Skeletal muscle tissue (tissue), 3 donors: ENCODE measurements at regions not wholly inside any gene's neighbourhood (a gene's known extent, or its start where the extent isn't known, plus 50 kb on each side); places are given as distances from the start of the nearest gene placed in this dataset.
A peak's percentile ranks its signal among the peaks of the same experiment; 100 is the strongest.

Source experiments
- H3K27ac ChIP-seq: one replicate; pipeline ENCODE4 v1.7.0; 2013; ENCODE audit warnings: mild to moderate bottlenecking, low read depth, low read length, inconsistent platforms
- H3K27me3 ChIP-seq, 3 donors: one replicate each; pipeline ENCODE4 v1.7.0; 2013; ENCODE audit warnings: low read length in 3 of 3; ENCODE audit not compliant: control insufficient read depth in 3 of 3, insufficient read depth in 3 of 3
- H3K36me3 ChIP-seq, 3 donors: one replicate each; pipeline ENCODE4 v1.7.0; 2013; ENCODE audit warnings: low read length in 3 of 3; ENCODE audit not compliant: control insufficient read depth in 3 of 3, insufficient read depth in 3 of 3
- H3K4me1 ChIP-seq, 3 donors: one replicate each; pipeline ENCODE4 v1.7.0; 2013; ENCODE audit warnings: low read length in 3 of 3, mild to moderate bottlenecking in 3 of 3; ENCODE audit not compliant: control insufficient read depth in 3 of 3, insufficient read depth in 3 of 3
- H3K4me3 ChIP-seq, 3 donors: one replicate each; pipeline ENCODE4 v1.7.0; 2013; ENCODE audit warnings: low read length in 3 of 3
- H3K9ac ChIP-seq, 3 donors: one replicate each; pipeline ENCODE4 v1.7.0; 2013; ENCODE audit warnings: low read length in 3 of 3, mild to moderate bottlenecking in 3 of 3, moderate library complexity in 2 of 3, low read depth in 1 of 3
- H3K9me3 ChIP-seq, 3 donors: one replicate each; pipeline ENCODE4 v1.7.0; 2013; ENCODE audit warnings: low read length in 3 of 3; ENCODE audit not compliant: control insufficient read depth in 3 of 3
- donor health status: Osteomylitis.

DNA sequence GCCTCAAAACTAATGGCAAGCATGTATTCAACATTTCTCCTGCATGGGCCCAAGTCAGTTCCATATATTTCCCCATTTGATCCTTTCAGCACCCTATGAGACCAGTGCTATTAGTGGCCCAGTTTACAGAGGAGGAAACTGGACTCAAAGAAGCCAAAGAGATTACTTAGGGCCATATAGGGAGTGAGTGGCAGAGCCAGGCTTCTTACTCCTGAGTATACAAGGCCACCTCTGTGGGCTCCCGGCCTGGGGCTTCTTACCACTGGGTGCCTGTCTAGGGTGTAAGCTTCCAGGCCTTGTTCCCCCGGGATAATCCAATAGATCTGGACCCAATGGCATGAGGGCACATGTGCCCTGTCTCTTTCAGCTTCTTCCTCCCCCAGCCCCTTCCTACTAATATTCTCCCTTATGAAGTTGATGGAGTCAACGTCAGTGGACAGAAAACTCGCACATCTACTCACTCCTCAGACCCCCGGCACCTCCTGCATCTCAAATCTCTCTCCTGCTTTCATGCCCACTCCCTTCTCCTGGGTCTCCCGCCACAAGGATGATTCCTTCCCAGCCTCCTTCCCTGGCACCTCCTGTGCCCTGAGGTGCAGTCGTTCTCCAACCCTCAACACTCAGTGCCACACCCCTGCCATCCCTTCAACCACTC lies 222.6 kb downstream of the ANAPC1 start:
- Histone ChIP-seq H3K4me1 (peaks cover 14 to 23% (median 19%) of the 10 kb centered on the region in 3 donors), H3K4me3 (no peak overlapping the region), H3K9ac (no peak overlapping the region), H3K27ac (peak overlapping the region; percentile 9), H3K9me3 (no peaks in the 10 kb centered on the region), H3K36me3 (no peaks in the 10 kb centered on the region), H3K27me3 (no peaks in the 10 kb centered on the region)

- H3K4me3 ChIP-seq: no peak overlapping the region
- no peaks in the 10 kb centered on the region for H3K9me3 ChIP-seq
- no peaks in the 10 kb centered on the region for H3K27me3 ChIP-seq
- peaks cover 14 to 23% (median 19%) of the 10 kb centered on the region in 3 donors for H3K4me1 ChIP-seq
- no peak overlapping the region for H3K9ac ChIP-seq
- H3K36me3 ChIP-seq: no peaks in the 10 kb centered on the region
- H3K27ac ChIP-seq: peak overlapping the region; percentile 9
Observed at GRCh38 chr2:111662039-111662770, 221.8 kb downstream of the ANAPC1 start.

DNA sequence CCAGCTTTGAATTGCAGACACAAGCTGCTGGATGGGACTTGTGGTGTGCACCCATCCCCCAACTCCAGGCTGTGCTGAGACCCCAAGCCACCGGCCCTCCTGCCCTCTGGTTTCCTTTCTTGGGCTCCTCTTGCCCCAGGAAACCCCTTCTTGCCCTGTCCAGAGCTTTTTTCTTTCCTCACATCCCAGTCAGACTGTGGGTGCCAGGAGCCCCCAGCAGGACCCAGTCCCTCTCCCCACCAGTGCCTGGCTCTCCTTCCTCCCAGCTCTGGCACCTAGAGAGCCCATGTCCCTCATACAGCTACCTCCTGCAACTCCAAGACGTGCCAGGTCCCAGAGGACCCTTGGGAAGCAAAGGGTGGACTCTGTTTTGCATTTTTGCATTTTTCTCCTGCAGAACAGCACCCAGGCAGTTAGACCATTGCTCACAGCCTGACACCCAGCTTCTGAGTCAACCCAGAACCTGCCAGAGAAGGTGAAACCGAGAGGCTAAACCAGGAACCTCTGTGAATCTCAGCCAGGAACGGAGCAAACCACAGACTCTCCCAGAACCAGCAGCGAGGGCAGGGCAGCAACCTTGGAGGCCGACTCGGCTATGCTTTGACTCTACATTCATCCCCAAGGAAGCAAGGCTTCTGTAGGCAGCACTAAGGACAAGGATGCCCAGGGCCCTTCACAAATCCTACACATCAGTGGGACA lies 221.1 kb downstream of the ANAPC1 start:
- Histone ChIP-seq H3K9me3 (no peaks in the 10 kb centered on the region), H3K9ac (no peak overlapping the region), H3K27me3 (no peaks in the 10 kb centered on the region), H3K27ac (no peak overlapping the region), H3K4me1 (peaks cover 14 to 23% (median 19%) of the 10 kb centered on the region in 3 donors), H3K36me3 (no peaks in the 10 kb centered on the region), H3K4me3 (no peak overlapping the region)

DNA sequence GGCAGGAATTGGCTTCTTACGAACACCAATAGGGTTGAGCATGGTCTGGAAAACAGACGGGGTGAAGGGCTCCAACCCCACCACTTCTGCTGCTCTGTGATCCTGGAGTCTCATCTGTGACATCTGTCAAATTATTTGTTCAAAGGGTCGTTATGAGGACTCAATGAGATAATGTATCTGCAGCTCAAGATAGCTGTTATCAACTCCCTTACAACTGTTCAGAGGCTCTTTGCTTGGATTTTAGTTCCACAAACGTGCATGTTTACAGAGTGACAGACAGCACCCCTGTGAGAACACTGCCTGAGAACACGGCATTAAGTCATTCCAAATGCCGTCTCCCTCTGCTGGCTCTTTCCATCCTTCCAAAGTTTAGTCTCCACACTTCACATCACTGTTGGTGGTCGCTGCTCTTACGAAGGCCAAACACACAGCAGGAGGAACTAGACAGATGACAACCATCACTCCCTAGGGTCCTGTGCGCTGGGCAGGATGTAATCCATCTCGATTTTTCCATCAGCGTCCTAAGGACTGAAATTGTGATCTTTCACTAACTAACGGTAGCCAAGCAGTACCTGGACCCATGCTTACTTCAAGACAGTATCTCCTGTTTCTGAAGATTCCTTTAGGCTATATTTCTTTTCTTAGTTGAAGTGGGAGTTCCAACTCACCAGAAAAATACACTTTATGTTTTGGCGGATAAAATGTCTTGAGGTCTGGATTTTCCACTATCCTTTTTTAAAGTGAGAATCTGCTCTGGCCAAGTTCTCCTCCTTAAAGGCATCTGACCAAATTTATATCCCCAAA lies 220.3 kb downstream of the ANAPC1 start:
- H3K4me1 ChIP-seq: peaks cover 14 to 23% (median 19%) of the 10 kb centered on the region in 3 donors
- H3K36me3 ChIP-seq: no peaks in the 10 kb centered on the region
- no peaks in the 10 kb centered on the region for H3K27me3 ChIP-seq
- H3K9me3 ChIP-seq: no peaks in the 10 kb centered on the region
- H3K4me3 ChIP-seq: no peak overlapping the region
- H3K27ac ChIP-seq: no peak overlapping the region
- H3K9ac ChIP-seq: no peak overlapping the region

DNA sequence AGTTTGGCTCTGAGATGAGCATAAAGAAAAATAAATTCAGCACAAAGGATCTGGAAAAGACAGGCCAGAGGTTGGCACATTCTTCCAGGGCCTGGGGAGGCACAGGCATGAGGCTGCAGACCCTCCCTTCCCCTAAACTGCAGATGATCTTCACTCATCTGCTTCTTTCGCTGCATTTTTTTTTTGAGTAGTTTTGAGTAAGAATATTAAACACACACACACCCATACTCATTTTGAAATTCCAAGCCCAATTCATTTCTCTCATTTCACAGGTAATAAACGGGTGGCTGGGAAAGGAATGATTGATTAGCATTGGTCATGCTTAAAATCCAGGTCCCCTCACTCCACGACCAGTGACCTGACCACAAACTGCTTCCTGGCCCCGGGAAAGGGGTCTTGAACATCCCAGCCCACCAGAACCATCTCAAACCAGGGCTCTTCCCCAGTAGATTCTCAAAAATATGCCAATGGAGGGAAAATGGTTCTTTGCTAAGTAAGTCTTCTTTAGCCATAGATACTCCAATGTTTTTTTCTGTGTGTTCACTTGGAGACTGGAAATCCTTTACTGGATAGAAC lies 219.6 kb downstream of the ANAPC1 start:
- Histone ChIP-seq H3K9ac (no peak overlapping the region), H3K4me3 (no peak overlapping the region), H3K27ac (no peak overlapping the region), H3K36me3 (no peaks in the 10 kb centered on the region), H3K4me1 (peaks cover 9 to 18% (median 15%) of the 10 kb centered on the region in 3 donors), H3K27me3 (no peaks in the 10 kb centered on the region), H3K9me3 (no peaks in the 10 kb centered on the region)

GRCh38 chr2:111665011-111665410 lies 219.0 kb downstream of the ANAPC1 start:
- peaks cover 9 to 11% (median 10%) of the 10 kb centered on the region in 3 donors for H3K4me1 ChIP-seq
- H3K4me3 ChIP-seq: no peak overlapping the region
- no peaks in the 10 kb centered on the region for H3K27me3 ChIP-seq
- no peaks in the 10 kb centered on the region for H3K9me3 ChIP-seq
- H3K9ac ChIP-seq: no peak overlapping the region
- no peaks in the 10 kb centered on the region for H3K36me3 ChIP-seq
- H3K27ac ChIP-seq: no peak overlapping the region

DNA sequence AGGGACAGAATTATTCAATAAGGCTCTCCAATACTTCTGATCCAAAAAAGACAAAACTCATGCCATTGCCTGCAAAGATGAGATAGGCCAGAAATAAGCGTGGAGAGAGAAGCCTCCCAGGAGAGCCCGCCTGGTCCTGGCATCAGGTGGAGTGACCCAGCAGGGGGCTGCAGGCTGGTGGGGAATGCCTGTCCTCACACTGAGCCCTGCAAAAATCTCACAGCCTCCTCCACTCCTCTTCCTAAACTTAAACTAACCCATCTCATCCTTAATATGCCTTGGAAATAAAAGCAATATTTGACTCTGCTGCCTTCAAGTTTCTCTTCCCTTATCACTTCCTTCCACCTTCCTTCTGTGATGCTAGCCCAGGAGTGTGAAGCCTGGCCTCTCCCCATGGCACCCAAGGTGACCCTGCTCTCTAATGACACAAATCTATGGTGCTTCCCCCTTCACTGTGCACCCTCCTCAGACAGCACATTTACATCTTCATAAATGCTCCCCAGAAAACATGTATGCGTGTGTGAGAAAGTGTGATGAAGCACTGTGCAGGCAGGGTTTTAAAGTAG lies 218.4 kb downstream of the ANAPC1 start:
- Histone ChIP-seq H3K9me3 (no peaks in the 10 kb centered on the region), H3K27me3 (no peaks in the 10 kb centered on the region), H3K4me3 (no peak overlapping the region), H3K36me3 (no peaks in the 10 kb centered on the region), H3K9ac (no peak overlapping the region), H3K4me1 (peaks cover 9% of the 10 kb centered on the region in 3 donors), H3K27ac (no peak overlapping the region)

DNA sequence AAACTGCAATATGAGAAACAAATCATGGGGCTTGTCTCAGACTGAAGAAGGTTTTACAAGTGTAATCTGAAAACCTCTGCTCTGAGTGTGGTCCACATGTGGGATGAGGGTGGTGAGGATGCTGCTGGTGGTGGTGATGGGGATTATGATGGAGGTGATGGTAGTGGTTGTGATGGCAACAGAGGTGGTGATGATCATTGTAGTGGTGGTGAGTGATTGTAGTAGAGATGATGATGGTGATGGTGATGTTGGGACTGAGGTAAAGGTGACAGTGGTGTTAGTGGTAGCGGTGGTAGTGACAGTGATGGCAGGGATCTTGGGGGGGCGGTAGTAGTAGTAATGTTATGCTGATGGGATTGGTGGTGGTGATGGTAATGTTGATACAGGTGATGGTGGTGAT lies 217.8 kb downstream of the ANAPC1 start:
- no peaks in the 10 kb centered on the region for H3K27me3 ChIP-seq
- no peak overlapping the region for H3K9ac ChIP-seq
- no peak overlapping the region for H3K27ac ChIP-seq
- H3K4me1 ChIP-seq: peaks cover 9 to 12% (median 9%) of the 10 kb centered on the region in 3 donors
- H3K36me3 ChIP-seq: no peaks in the 10 kb centered on the region
- no peak overlapping the region for H3K4me3 ChIP-seq
- no peaks in the 10 kb centered on the region for H3K9me3 ChIP-seq

- Histone ChIP-seq H3K36me3 (no peaks in the 10 kb centered on the region), H3K4me3 (no peak overlapping the region), H3K27ac (no peak overlapping the region), H3K9ac (no peak overlapping the region), H3K27me3 (no peaks in the 10 kb centered on the region), H3K9me3 (no peaks in the 10 kb centered on the region), H3K4me1 (peaks cover 9 to 15% (median 12%) of the 10 kb centered on the region in 3 donors)
Observed at GRCh38 chr2:111667001-111667400, 217.0 kb downstream of the ANAPC1 start.
